ENCODE measurements at regions not wholly inside any gene's neighbourhood (a gene's known extent, or its start where the extent isn't known, plus 50 kb on each side); places are given as distances from the start of the nearest gene placed in this dataset.
"Not testable (repeated sequence)": the region's sequence is repeated elsewhere in the genome, so short reads cannot be mapped to it uniquely, and the experiment has no call there.

GRCh38 chr10:44752451-44753441 is 158.4 kb upstream of the TMEM72 start:
- DNase-seq = no peak

DNA sequence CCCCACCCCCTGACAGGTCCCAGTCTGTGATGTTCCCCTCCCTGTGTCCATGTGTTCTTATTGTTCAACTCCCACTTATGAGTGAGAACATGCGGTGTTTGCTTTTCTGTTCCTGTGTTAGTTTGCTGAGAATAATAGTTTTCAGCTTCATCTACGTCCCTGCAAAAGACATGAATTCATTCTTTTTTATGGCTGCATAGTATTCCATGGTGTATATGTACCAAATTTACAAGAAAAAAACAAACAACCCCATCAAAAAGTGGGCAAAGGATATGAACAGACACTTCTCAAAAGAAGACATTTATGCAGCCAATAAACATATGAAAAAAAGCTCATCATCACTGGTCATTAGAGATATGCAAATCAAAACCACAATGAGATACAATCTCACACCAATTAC is 156.8 kb upstream of the TMEM72 start:
- DNase-seq = not testable (repeated sequence)

DNA sequence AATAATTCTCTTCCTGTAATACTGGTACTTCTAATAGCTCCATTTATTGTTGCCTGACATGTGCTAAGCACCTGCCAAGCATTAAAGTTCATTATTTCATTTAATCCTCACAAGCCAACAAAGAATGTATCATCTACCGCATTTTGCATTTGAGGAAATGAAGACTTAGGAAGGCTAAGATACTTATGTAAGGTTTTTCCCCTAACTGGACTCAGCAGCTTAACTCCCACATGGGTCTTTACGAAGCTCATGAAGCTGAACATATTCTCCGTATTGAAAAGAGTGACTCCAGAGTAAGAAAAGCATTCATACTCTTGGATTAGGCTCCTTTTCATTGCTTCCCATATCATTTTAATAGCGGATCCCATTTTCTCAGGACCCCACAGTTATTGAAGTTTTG is 155.7 kb upstream of the TMEM72 start:
- DNase-seq = no peak

DNA sequence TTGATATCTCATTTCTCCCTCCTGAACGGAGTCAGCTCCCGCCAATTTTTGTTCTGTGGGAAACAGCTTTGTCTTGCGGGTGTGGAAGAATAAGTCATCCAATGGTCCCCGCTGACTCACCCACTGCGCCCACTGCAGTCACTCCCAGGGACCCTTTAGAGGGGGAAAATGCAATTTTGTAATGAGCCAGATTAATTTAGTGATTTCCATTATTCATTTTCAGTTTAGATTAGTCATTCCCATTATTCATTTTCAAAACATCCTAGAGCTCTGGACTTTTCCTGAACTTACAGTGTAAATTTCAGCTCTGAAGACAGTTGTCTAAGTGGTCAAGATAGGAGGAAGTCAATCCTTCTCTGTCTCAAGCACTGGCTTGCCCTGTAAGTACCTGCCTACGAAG is 154.9 kb upstream of the TMEM72 start:
- DNase-seq = no peak

GRCh38 chr10:44757551-44758205 is 153.5 kb upstream of the TMEM72 start:
- no peak for DNase-seq

DNA sequence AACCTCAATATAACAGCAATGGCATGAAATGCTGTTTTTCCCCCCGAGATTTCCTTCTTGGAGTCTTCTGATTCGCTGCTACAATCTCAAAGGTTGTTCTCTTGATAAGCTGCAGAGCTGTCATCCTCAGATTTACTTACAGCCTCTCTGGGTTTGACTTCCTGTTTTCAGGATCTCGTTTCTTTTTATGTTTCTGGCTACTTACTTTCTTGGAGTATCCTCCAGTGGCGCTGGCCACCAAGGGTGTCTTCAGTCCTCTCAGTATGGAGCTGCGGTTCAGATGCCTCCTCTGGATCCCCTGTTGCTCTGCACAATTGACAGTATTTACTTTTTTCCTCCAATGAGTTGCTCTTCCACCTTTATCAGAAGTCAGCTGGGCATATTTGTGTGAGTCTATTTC is 152.0 kb upstream of the TMEM72 start:
- no peak for DNase-seq

- DNase-seq = no peak
Measured at GRCh38 chr10:44760513-44760912, 150.6 kb upstream of the TMEM72 start.

- no peak for DNase-seq
Measured at GRCh38 chr10:44761076-44761475, 150.1 kb upstream of the TMEM72 start.

DNA sequence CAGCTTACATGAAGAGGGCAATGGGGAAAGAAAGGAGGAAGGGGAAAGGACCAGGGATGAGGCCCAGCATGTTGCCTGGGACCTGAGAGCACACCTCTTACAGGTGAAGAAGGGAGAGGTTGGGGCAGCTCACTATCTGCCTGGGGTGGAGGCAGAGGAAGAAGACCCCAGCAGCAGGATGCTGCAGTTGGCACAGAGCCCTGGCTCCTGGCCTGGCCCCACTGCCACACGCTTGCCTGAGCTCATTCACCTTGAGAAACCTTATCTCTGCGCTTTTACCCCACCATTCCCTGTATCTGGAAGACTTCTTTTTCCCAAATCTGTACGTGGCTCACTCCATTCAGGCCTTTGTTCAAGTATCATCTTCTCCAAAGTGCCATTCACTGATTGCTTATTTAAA is 147.8 kb upstream of the TMEM72 start:
- no peak for DNase-seq

DNA sequence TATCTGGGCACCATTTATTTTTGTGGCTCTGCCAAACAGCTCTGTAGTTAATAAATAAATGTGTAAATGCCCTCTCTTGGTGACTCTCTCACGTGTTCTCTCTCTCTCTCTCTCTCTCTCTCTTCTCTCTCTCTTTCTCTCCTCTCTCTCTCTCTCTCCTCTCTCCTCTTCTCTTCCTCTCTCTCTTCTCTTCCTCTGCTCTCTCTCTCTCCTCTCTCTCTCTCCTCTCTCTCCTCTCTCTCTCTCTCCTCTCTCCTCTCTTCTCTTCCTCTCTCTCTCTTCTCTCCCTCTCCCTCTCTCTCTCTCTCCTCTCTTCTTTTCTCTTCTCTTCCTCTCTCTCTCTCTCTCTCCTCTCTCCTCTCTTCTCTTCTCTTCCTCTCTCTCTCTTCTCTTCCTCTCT is 145.8 kb upstream of the TMEM72 start:
- no peak for DNase-seq

DNA sequence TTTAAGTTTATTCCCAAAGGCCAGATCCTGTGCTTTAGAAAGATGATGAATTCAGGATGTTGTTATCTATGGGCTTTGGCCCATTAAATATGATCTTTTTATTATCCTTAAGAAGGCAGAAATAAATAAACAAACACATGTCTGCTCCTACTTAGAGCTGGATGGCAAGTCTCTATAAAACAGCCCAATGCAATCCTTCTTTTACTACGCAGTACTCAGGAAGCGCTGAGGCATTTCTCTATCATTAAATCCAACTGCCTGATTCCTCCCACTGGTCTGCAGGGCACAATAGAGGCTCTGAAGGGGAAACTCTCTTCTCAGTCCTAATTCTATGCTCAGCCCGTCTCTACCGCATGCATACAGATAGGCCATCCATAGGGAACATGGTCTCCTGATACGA is 144.5 kb upstream of the TMEM72 start:
- no peak for DNase-seq

GRCh38 chr10:44769450-44769849 is 141.7 kb upstream of the TMEM72 start:
- DNase-seq = no peak

GRCh38 chr10:44771233-44771995 is 139.7 kb upstream of the TMEM72 start:
- no peak for DNase-seq

DNA sequence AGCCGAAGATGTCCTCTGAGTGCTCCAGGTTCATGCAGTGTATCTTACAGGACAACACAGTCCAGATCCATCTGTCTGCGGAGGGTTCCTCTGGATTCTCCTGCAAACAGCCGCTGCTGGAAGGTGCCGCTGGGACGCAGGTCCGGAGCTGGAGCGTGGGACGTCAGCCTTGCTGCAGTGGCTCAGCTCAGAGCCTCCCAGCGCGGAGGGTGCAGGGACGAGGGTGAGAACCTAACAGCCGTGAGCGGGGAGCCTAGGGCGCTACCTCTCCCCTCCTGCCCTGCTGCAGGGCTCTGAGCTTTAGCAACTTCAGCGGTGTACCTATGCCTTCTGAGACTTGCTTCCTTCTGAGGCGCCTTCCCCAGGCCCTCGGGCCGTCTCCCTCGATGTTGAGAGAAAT is 137.6 kb upstream of the TMEM72 start:
- no peak for DNase-seq

GRCh38 chr10:44774676-44775401 is 136.3 kb upstream of the TMEM72 start:
- no peak for DNase-seq

DNA sequence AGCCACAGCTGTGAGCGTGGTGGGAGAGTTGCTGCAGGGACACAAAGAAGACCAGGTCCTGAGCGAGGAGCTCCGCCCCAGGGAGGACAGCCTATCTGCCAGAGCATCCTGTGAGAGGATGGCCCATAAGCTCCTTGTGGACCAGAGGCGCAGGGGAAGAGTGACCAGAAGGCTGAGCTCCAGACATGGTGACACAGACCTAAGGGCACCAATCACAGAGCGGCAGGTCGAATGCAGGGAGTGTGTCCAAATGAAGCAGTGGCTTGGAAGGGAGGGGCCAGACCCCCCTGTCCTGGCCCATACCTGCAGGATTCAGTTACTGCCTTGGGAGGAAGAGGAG is 135.8 kb upstream of the TMEM72 start:
- no peak for DNase-seq

GRCh38 chr10:44776181-44776580 is 135.0 kb upstream of the TMEM72 start:
- no peak for DNase-seq

DNA sequence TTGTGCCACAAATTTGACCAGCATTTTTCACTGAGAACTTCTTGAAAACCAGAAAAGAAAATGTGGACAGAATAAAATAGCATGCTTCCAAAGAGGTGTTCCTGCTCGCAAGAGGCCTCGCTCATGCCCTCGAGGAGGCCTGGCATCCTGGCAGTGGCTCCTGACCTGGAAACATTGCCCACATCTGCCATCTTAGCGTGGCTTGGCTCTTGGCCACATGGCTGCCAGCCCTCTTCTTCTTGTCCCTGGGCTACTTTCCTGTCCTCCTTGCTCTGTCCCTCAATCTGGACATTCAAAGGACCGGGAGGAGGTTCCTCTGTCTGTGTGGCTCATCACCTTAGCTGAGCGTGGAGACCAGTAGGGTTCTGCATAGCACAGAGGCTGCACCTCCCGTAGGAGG is 131.6 kb upstream of the TMEM72 start:
- DNase-seq = no peak

GRCh38 chr10:44780426-44780825 is 130.7 kb upstream of the TMEM72 start:
- DNase-seq = no peak

GRCh38 chr10:44781131-44781530 is 130.0 kb upstream of the TMEM72 start:
- no peak for DNase-seq

GRCh38 chr10:44786286-44786850 is 124.8 kb upstream of the TMEM72 start:
- no peak for DNase-seq

GRCh38 chr10:44787480-44788075 is 123.6 kb upstream of the TMEM72 start:
- no peak for DNase-seq

All from NCI-H524 treated with DMSO at 0.1 percent for 48 hours (cell line).